CD4-positive, CD25-positive, alpha-beta regulatory T cell (primary cell): ENCODE measurements at regions not wholly inside any gene's neighbourhood (a gene's known extent, or its start where the extent isn't known, plus 50 kb on each side); places are given as distances from the start of the nearest gene placed in this dataset.

Experiments
- ATAC-seq, 2 donors: fragments of 150-1000 bp; cut with Tn5 transposase; one replicate each; pipeline ENCODE4 v1.10.0; 2021; ENCODE audit warnings: low read depth in 2 of 2, moderate number of reproducible peaks in 2 of 2, moderate library complexity in 1 of 2
- DNase-seq, 3 donors: peaks; one replicate each; pipeline versions ENCODE4 v3.0.0 to v3.0.0-alpha.2; 2012 to 2022; ENCODE audit warnings: mixed read lengths in 1 of 3
- H3K27ac ChIP-seq: one replicate; pipeline ENCODE4 v1.7.0; 2013; ENCODE audit warnings: mild to moderate bottlenecking, low read length; ENCODE audit not compliant: insufficient read depth, poor library complexity, severe bottlenecking
- H3K27me3 ChIP-seq: one replicate; pipeline ENCODE4 v1.7.0; 2013; ENCODE audit warnings: low read length; ENCODE audit not compliant: control insufficient read depth, insufficient read depth
- H3K36me3 ChIP-seq: one replicate; pipeline ENCODE4 v1.7.0; 2013; ENCODE audit warnings: mild to moderate bottlenecking, low read length, moderate library complexity; ENCODE audit not compliant: control insufficient read depth, insufficient read depth
- H3K4me1 ChIP-seq: 2 replicates; pipeline ENCODE4 v1.7.0; 2013; ENCODE audit warnings: mild to moderate bottlenecking, low read length; ENCODE audit not compliant: insufficient read depth, control insufficient read depth, poor library complexity, severe bottlenecking
- H3K4me3 ChIP-seq: one replicate; pipeline ENCODE4 v1.7.0; 2013; ENCODE audit warnings: low read depth, mild to moderate bottlenecking, low read length, moderate library complexity
- H3K9me3 ChIP-seq, 2 experiments: 1 replicate in 1 of 2; 2 replicates in 1 of 2; pipeline ENCODE4 v1.7.0; 2013; ENCODE audit warnings: low read length in 2 of 2, mild to moderate bottlenecking in 1 of 2, moderate library complexity in 1 of 2; ENCODE audit not compliant: control insufficient read depth in 2 of 2
- H3K27ac Mint-ChIP-seq, 3 donors: one replicate each; pipeline ENCODE4 v1.8.0; 2020 to 2022; ENCODE audit warnings: mild to moderate bottlenecking in 3 of 3, mixed read lengths in 3 of 3, moderate library complexity in 2 of 3
- H3K27me3 Mint-ChIP-seq: one replicate; pipeline ENCODE4 v1.8.0; 2022; ENCODE audit warnings: mild to moderate bottlenecking, mixed read lengths
- H3K36me3 Mint-ChIP-seq: one replicate; pipeline ENCODE4 v1.8.0; 2020; ENCODE audit warnings: mixed read lengths
- H3K4me1 Mint-ChIP-seq, 4 donors: one replicate each; pipeline ENCODE4 v1.8.0; 2020 to 2022; ENCODE audit warnings: mixed read lengths in 4 of 4, mild to moderate bottlenecking in 1 of 4
- H3K4me3 Mint-ChIP-seq, 4 donors: one replicate each; pipeline ENCODE4 v1.8.0; 2020 to 2022; ENCODE audit warnings: mild to moderate bottlenecking in 4 of 4, mixed read lengths in 4 of 4, moderate library complexity in 3 of 4
- H3K9me3 Mint-ChIP-seq, 7 donors: one replicate each; pipeline ENCODE4 v1.8.0; 2020 to 2022; ENCODE audit warnings: mixed read lengths in 7 of 7, mild to moderate bottlenecking in 3 of 7, moderate library complexity in 2 of 7

GRCh38 chr1:55685560-55685959 is 470.4 kb upstream of the USP24 start:
- Histone ChIP-seq H3K9me3 (no peaks in the 10 kb centered on the region), H3K27me3 (peaks cover 1% of the 10 kb centered on the region), H3K36me3 (no peaks in the 10 kb centered on the region), H3K4me3 (no peak overlapping the region), H3K27ac (no peak overlapping the region), H3K4me1 (no peaks in the 10 kb centered on the region)
- Mint-ChIP-seq H3K27ac (no peak overlapping the region), H3K4me1 (no peaks in the 10 kb centered on the region), H3K36me3 (no peaks in the 10 kb centered on the region), H3K4me3 (no peak overlapping the region), H3K27me3 (peaks cover 4% of the 10 kb centered on the region), H3K9me3 (peaks cover 0 to 5% (median 2%) of the 10 kb centered on the region in 7 donors)
- DNase-seq (no peak), ATAC-seq (no peak)

GRCh38 chr1:55684131-55684650 is 469.0 kb upstream of the USP24 start:
- DNase-seq (no peak), ATAC-seq (no peak)
- Histone ChIP-seq H3K36me3 (no peaks in the 10 kb centered on the region), H3K27ac (no peak overlapping the region), H3K4me1 (no peaks in the 10 kb centered on the region), H3K4me3 (no peak overlapping the region), H3K9me3 (no peaks in the 10 kb centered on the region), H3K27me3 (peaks cover 1% of the 10 kb centered on the region)
- no peak overlapping the region for H3K27ac Mint-ChIP-seq
- H3K4me1 Mint-ChIP-seq, result no peaks in the 10 kb centered on the region
- no peak overlapping the region for H3K4me3 Mint-ChIP-seq
- H3K36me3 Mint-ChIP-seq, result no peaks in the 10 kb centered on the region
- H3K27me3 Mint-ChIP-seq, result peaks cover 10% of the 10 kb centered on the region
- peaks cover 0 to 5% (median 2%) of the 10 kb centered on the region in 7 donors for H3K9me3 Mint-ChIP-seq

GRCh38 chr1:55682198-55682597 is 467.0 kb upstream of the USP24 start:
- Histone ChIP-seq H3K9me3 (no peaks in the 10 kb centered on the region), H3K27me3 (peaks cover 1% of the 10 kb centered on the region), H3K27ac (no peak overlapping the region), H3K4me3 (no peak overlapping the region), H3K36me3 (no peaks in the 10 kb centered on the region), H3K4me1 (no peaks in the 10 kb centered on the region)
- Mint-ChIP-seq H3K36me3 (no peaks in the 10 kb centered on the region), H3K27ac (no peak overlapping the region), H3K27me3 (peaks cover 10% of the 10 kb centered on the region), H3K4me1 (no peaks in the 10 kb centered on the region), H3K9me3 (peaks cover 0 to 5% (median 3%) of the 10 kb centered on the region in 7 donors), H3K4me3 (no peak overlapping the region)
- DNase-seq, result no peak
- ATAC-seq, result no peak

- H3K36me3 ChIP-seq, result no peaks in the 10 kb centered on the region
These were observed 464.8 kb upstream of the USP24 start for GRCh38 chr1:55679971-55680370.

GRCh38 chr1:55673416-55673815 is 458.3 kb upstream of the USP24 start:
- ATAC-seq, result no peak
- Histone ChIP-seq H3K4me1 (no peaks in the 10 kb centered on the region), H3K27me3 (no peaks in the 10 kb centered on the region), H3K36me3 (no peaks in the 10 kb centered on the region), H3K9me3 (no peaks in the 10 kb centered on the region), H3K4me3 (no peak overlapping the region), H3K27ac (no peak overlapping the region)
- Mint-ChIP-seq H3K27ac (no peak overlapping the region), H3K36me3 (no peaks in the 10 kb centered on the region), H3K4me3 (no peak overlapping the region), H3K27me3 (no peaks in the 10 kb centered on the region), H3K9me3 (peaks cover 0 to 3% (median 0%) of the 10 kb centered on the region in 7 donors), H3K4me1 (no peaks in the 10 kb centered on the region)
- DNase-seq, result no peak

More at GRCh38 chr1:55679971-55680370, 464.8 kb upstream of the USP24 start:
- Histone ChIP-seq H3K4me3 (no peak overlapping the region), H3K4me1 (no peaks in the 10 kb centered on the region), H3K9me3 (no peaks in the 10 kb centered on the region), H3K27me3 (peaks cover 1% of the 10 kb centered on the region), H3K27ac (no peak overlapping the region)
- no peaks in the 10 kb centered on the region for H3K4me1 Mint-ChIP-seq
- H3K27me3 Mint-ChIP-seq, result peaks cover 5% of the 10 kb centered on the region
- H3K9me3 Mint-ChIP-seq, result peaks cover 0 to 4% (median 2%) of the 10 kb centered on the region in 7 donors
- H3K27ac Mint-ChIP-seq, result no peak overlapping the region
- DNase-seq (no peak), ATAC-seq (no peak)
- H3K4me3 Mint-ChIP-seq, result no peak overlapping the region
- H3K36me3 Mint-ChIP-seq, result no peaks in the 10 kb centered on the region

GRCh38 chr1:55670331-55671082 is 455.3 kb upstream of the USP24 start:
- Mint-ChIP-seq H3K4me1 (no peaks in the 10 kb centered on the region), H3K27me3 (no peaks in the 10 kb centered on the region), H3K4me3 (no peak overlapping the region), H3K36me3 (no peaks in the 10 kb centered on the region), H3K9me3 (peaks cover 0 to 1% (median 0%) of the 10 kb centered on the region in 7 donors), H3K27ac (no peak overlapping the region)
- no peak overlapping the region for H3K4me3 ChIP-seq
- no peaks in the 10 kb centered on the region for H3K4me1 ChIP-seq
- no peaks in the 10 kb centered on the region for H3K36me3 ChIP-seq
- H3K27me3 ChIP-seq, result no peaks in the 10 kb centered on the region
- H3K27ac ChIP-seq, result no peak overlapping the region
- ATAC-seq (no peak), DNase-seq (no peak)
- no peaks in the 10 kb centered on the region for H3K9me3 ChIP-seq

GRCh38 chr1:55669293-55669692 is 454.1 kb upstream of the USP24 start:
- Mint-ChIP-seq H3K27ac (no peak overlapping the region), H3K9me3 (peaks cover 0 to 1% (median 0%) of the 10 kb centered on the region in 7 donors), H3K4me3 (no peak overlapping the region), H3K27me3 (no peaks in the 10 kb centered on the region), H3K4me1 (no peaks in the 10 kb centered on the region), H3K36me3 (no peaks in the 10 kb centered on the region)
- DNase-seq (no peak), ATAC-seq (no peak)
- Histone ChIP-seq H3K27me3 (no peaks in the 10 kb centered on the region), H3K4me3 (no peak overlapping the region), H3K27ac (no peak overlapping the region), H3K9me3 (no peaks in the 10 kb centered on the region), H3K36me3 (no peaks in the 10 kb centered on the region), H3K4me1 (no peaks in the 10 kb centered on the region)

GRCh38 chr1:55662875-55663274 is 447.7 kb upstream of the USP24 start:
- Histone ChIP-seq H3K9me3 (no peaks in the 10 kb centered on the region), H3K27ac (no peak overlapping the region), H3K36me3 (no peaks in the 10 kb centered on the region), H3K4me3 (no peak overlapping the region), H3K27me3 (no peaks in the 10 kb centered on the region), H3K4me1 (no peaks in the 10 kb centered on the region)
- Mint-ChIP-seq H3K4me3 (no peak overlapping the region), H3K9me3 (peaks cover 0 to 3% (median 1%) of the 10 kb centered on the region in 7 donors), H3K36me3 (no peaks in the 10 kb centered on the region), H3K27ac (no peak overlapping the region), H3K27me3 (no peaks in the 10 kb centered on the region), H3K4me1 (no peaks in the 10 kb centered on the region)
- ATAC-seq, result no peak
- DNase-seq, result no peak
